CD14-positive monocyte (primary cell): ENCODE measurements at regions not wholly inside any gene's neighbourhood (a gene's known extent, or its start where the extent isn't known, plus 50 kb on each side); places are given as distances from the start of the nearest gene placed in this dataset.

Experiments used
- DNase-seq, 3 donors: peaks; one replicate each; pipeline ENCODE4 v3.0.0-alpha.2; 2011 to 2022
- H2AFZ ChIP-seq: 2 replicates; pipeline ENCODE4 v1.6.0; 2012; ENCODE audit warnings: mild to moderate bottlenecking, low read depth, low read length, inconsistent platforms; ENCODE audit not compliant: insufficient read depth, poor library complexity, severe bottlenecking
- H3K27ac ChIP-seq, 2 donors: 1 replicate in 1 of 2; 2 replicates in 1 of 2; pipeline ENCODE4 v1.5.1; 2012 to 2013; ENCODE audit warnings: low read length in 2 of 2, control low read depth in 1 of 2, inconsistent platforms in 1 of 2, low read depth in 1 of 2, mild to moderate bottlenecking in 1 of 2
- H3K27me3 ChIP-seq, 2 donors: one replicate each; pipeline versions ENCODE4 v1.6.0 to v1.6.1; 2011 to 2013; ENCODE audit warnings: low read length in 2 of 2; ENCODE audit not compliant: control insufficient read depth in 2 of 2, insufficient read depth in 2 of 2
- H3K36me3 ChIP-seq, 2 donors: replicated peaks in 1 of 2; 1 replicate in 1 of 2; 2 replicates in 1 of 2; pipeline versions ENCODE4 v1.5.1 to v1.6.1; 2012 to 2013; ENCODE audit warnings: low read length in 2 of 2, control low read depth in 1 of 2, inconsistent platforms in 1 of 2, mild to moderate bottlenecking in 1 of 2; ENCODE audit not compliant: insufficient read depth in 2 of 2, control insufficient read depth in 1 of 2
- H3K4me1 ChIP-seq, 2 donors: 1 replicate in 1 of 2; 2 replicates in 1 of 2; pipeline versions ENCODE4 v1.5.1 to v1.6.1; 2012 to 2013; ENCODE audit warnings: low read length in 2 of 2, control low read depth in 1 of 2, inconsistent platforms in 1 of 2, mild to moderate bottlenecking in 1 of 2, moderate library complexity in 1 of 2; ENCODE audit not compliant: insufficient read depth in 2 of 2, control insufficient read depth in 1 of 2
- H3K4me2 ChIP-seq: replicated peaks from 2 replicates; pipeline ENCODE3; 2012; ENCODE audit warnings: low read length, moderate library complexity, mild to moderate bottlenecking; ENCODE audit not compliant: poor library complexity, severe bottlenecking; ENCODE audit errors: extremely low read depth
- H3K4me3 ChIP-seq, 3 experiments: fragments of 200-600 bp in 1 of 3; sonication (generic) in 1 of 3; replicated peaks in 1 of 3; 1 replicate in 2 of 3; 2 replicates in 1 of 3; pipeline ENCODE4 v1.5.1; 2011 to 2013; ENCODE audit warnings: low read length in 3 of 3, mild to moderate bottlenecking in 3 of 3, control low read depth in 2 of 3, low read depth in 2 of 3, inconsistent platforms in 1 of 3, moderate library complexity in 1 of 3
- H3K79me2 ChIP-seq: 2 replicates; pipeline ENCODE4 v1.6.0; 2012; ENCODE audit warnings: mild to moderate bottlenecking, control low read depth, inconsistent platforms, low read length, moderate library complexity; ENCODE audit not compliant: insufficient read depth
- H3K9ac ChIP-seq: 2 replicates; pipeline ENCODE4 v1.6.0; 2017; ENCODE audit warnings: low read length, mild to moderate bottlenecking; ENCODE audit not compliant: insufficient read depth, poor library complexity, severe bottlenecking
- H3K9me3 ChIP-seq, 2 donors: replicated peaks in 1 of 2; 1 replicate in 1 of 2; 2 replicates in 1 of 2; pipeline versions ENCODE4 v1.5.1 to v1.6.1; 2012 to 2013; ENCODE audit warnings: low read length in 2 of 2, control low read depth in 1 of 2; ENCODE audit not compliant: control insufficient read depth in 1 of 2, insufficient read depth in 1 of 2
- H4K20me1 ChIP-seq: 2 replicates; pipeline ENCODE4 v1.6.0; 2012; ENCODE audit warnings: mild to moderate bottlenecking, low read length, control low read depth, moderate library complexity; ENCODE audit not compliant: insufficient read depth
- H3K27ac Mint-ChIP-seq, 7 donors: one replicate each; pipeline ENCODE4 v1.8.0; 2020; ENCODE audit warnings: mild to moderate bottlenecking in 7 of 7, mixed read lengths in 7 of 7, moderate library complexity in 6 of 7, inconsistent platforms in 2 of 7
- H3K27me3 Mint-ChIP-seq, 3 donors: one replicate each; pipeline ENCODE4 v1.8.0; 2021 to 2022; ENCODE audit warnings: low read depth in 3 of 3, mild to moderate bottlenecking in 3 of 3, mixed read lengths in 3 of 3, moderate library complexity in 3 of 3, inconsistent platforms in 1 of 3
- H3K36me3 Mint-ChIP-seq, 2 donors: one replicate each; pipeline ENCODE4 v1.8.0; 2020; ENCODE audit warnings: mixed read lengths in 2 of 2, inconsistent platforms in 1 of 2, mild to moderate bottlenecking in 1 of 2
- H3K4me1 Mint-ChIP-seq: one replicate; pipeline ENCODE4 v1.8.0; 2020; ENCODE audit warnings: mild to moderate bottlenecking, mixed read lengths
- H3K4me3 Mint-ChIP-seq, 2 donors: one replicate each; pipeline ENCODE4 v1.8.0; 2020; ENCODE audit warnings: mild to moderate bottlenecking in 2 of 2, mixed read lengths in 2 of 2, moderate library complexity in 1 of 2
- H3K9me3 Mint-ChIP-seq, 7 donors: one replicate each; pipeline ENCODE4 v1.8.0; 2020 to 2022; ENCODE audit warnings: mixed read lengths in 7 of 7, mild to moderate bottlenecking in 6 of 7, moderate library complexity in 6 of 7, inconsistent platforms in 2 of 7
- WGBS: methylation state at CpG from one replicate; pipeline ENCODE4 v1.1.5; 2013; ENCODE audit warnings: missing lambda C conversion rate; ENCODE audit not compliant: insufficient coverage; 5-methylcytosine and 5-hydroxymethylcytosine counted together
- intact Hi-C, 2 donors: fragments of 100-400 bp; cut with micrococcal nuclease; formaldehyde crosslinking; loops; one replicate each; pipeline versions ENCODE4 v1.15.0 to v1.15.1; 2023
- TF ChIP-seq, protein P1 (sequence below): fragments of 200-600 bp; IDR thresholded peaks from one replicate; pipeline ENCODE4 v1.8.0; 2022; ENCODE audit warnings: antibody characterized with exemption, mild to moderate bottlenecking

DNA sequence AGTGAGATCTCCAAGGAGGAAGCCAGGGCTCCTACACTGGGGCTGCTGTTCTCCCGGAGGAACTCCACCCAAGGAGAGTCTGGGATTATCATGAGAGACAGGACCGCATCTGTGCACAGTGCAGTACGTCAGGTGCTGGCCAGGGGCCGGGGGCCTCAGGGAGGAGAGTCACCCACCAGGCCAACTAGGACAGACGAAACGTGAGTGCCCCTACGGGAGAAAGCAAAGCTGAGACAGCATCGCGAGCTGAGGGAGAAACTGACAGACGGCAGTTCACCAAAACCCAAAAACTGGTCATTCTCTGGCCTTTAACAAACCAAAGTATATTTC lies 273.4 kb downstream of the BRD1 start:
- H3K36me3 ChIP-seq: no peaks in the 10 kb centered on the region
- TF ChIP-seq, protein P1, sequence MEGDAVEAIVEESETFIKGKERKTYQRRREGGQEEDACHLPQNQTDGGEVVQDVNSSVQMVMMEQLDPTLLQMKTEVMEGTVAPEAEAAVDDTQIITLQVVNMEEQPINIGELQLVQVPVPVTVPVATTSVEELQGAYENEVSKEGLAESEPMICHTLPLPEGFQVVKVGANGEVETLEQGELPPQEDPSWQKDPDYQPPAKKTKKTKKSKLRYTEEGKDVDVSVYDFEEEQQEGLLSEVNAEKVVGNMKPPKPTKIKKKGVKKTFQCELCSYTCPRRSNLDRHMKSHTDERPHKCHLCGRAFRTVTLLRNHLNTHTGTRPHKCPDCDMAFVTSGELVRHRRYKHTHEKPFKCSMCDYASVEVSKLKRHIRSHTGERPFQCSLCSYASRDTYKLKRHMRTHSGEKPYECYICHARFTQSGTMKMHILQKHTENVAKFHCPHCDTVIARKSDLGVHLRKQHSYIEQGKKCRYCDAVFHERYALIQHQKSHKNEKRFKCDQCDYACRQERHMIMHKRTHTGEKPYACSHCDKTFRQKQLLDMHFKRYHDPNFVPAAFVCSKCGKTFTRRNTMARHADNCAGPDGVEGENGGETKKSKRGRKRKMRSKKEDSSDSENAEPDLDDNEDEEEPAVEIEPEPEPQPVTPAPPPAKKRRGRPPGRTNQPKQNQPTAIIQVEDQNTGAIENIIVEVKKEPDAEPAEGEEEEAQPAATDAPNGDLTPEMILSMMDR: no peak
- no peak overlapping the region for H3K4me3 ChIP-seq
- Mint-ChIP-seq H3K4me1 (no peaks in the 10 kb centered on the region), H3K27ac (no peak overlapping the region), H3K36me3 (peaks cover 13 to 14% of the 10 kb centered on the region in 2 donors), H3K27me3 (peaks cover 0 to 5% (median 0%) of the 10 kb centered on the region in 3 donors), H3K4me3 (no peak overlapping the region), H3K9me3 (peaks cover 33 to 56% (median 46%) of the 10 kb centered on the region in 7 donors)
- no peak overlapping the region for H2AFZ ChIP-seq
- H3K9ac ChIP-seq: no peak overlapping the region
- no peaks in the 10 kb centered on the region for H3K27me3 ChIP-seq
- DNase-seq: no peak
- H3K9me3 ChIP-seq: peaks cover 27 to 70% of the 10 kb centered on the region in 2 donors
- WGBS: 97% methylated on average over 9 of the region's 10 CpGs
- no peak overlapping the region for H3K27ac ChIP-seq
- H3K4me2 ChIP-seq: no peak overlapping the region
- H3K79me2 ChIP-seq: no peaks in the 10 kb centered on the region
- intact Hi-C loops: no loop called here
- H3K4me1 ChIP-seq: no peaks in the 10 kb centered on the region
- no peaks in the 10 kb centered on the region for H4K20me1 ChIP-seq

DNA sequence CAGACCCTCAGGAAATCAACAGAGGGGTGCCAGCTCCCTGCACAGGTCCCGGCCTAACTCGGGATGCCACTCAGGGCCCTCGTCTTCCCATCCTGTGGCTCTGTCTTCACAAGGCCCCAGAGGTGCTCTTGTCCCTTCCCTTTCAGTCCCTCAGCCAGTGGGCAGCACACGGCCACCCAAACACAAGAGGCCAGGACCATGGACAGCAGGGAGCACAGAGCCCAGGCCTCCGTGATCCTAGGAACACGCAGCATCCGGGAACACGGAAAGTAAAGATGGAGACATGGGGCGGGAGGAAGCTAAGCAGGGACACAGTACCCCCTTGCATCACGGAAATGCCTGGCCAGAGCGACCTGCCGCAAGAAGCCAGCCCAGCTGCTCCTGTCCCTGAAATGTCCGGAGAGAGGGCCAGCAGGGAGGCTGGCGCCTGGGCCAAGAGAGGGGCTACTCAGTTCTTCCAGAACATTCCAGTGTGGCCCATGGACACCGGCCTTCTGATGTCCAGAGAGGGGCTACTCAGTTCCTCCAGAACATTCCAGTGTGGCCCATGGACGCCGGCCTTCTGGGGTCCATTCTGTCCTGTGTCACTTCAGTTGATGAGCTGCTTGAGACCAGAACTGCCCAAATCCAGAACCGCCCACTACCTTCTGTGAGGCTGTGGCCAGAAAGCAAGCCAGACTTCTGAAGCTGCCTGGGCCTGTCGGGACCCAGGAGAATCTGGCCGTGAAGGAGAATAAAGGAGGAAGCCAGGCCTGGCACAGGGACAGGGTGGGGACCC lies 274.0 kb downstream of the BRD1 start:
- H4K20me1 ChIP-seq: no peaks in the 10 kb centered on the region
- H3K9me3 ChIP-seq: peaks cover 27 to 76% of the 10 kb centered on the region in 2 donors
- 96% methylated on average over 20 of the region's 20 CpGs for WGBS
- no peaks in the 10 kb centered on the region for H3K79me2 ChIP-seq
- H3K4me3 ChIP-seq: no peak overlapping the region
- H3K27ac ChIP-seq: no peak overlapping the region
- TF ChIP-seq, protein P1: no peak
- H3K36me3 ChIP-seq: no peaks in the 10 kb centered on the region
- H3K4me3 Mint-ChIP-seq: no peak overlapping the region
- H3K27me3 ChIP-seq: no peaks in the 10 kb centered on the region
- H3K4me1 Mint-ChIP-seq: no peaks in the 10 kb centered on the region
- H3K4me2 ChIP-seq: no peak overlapping the region
- DNase-seq: no peak
- peaks cover 0 to 5% (median 0%) of the 10 kb centered on the region in 3 donors for H3K27me3 Mint-ChIP-seq
- H3K36me3 Mint-ChIP-seq: peaks cover 13 to 17% of the 10 kb centered on the region in 2 donors
- H2AFZ ChIP-seq: no peak overlapping the region
- no peak overlapping the region for H3K27ac Mint-ChIP-seq
- peaks cover 35 to 59% (median 46%) of the 10 kb centered on the region in 7 donors for H3K9me3 Mint-ChIP-seq
- no peak overlapping the region for H3K9ac ChIP-seq
- H3K4me1 ChIP-seq: no peaks in the 10 kb centered on the region
- intact Hi-C loops: no loop called here
